HG03575 (cell line): ENCODE measurements at regions not wholly inside any gene's neighbourhood (a gene's known extent, or its start where the extent isn't known, plus 50 kb on each side); places are given as distances from the start of the nearest gene placed in this dataset.
"Not testable (repeated sequence)": the region's sequence is repeated elsewhere in the genome, so short reads cannot be mapped to it uniquely, and the experiment has no call there.

ENCODE experiments used
- ATAC-seq: cut with Tn5 transposase; IDR thresholded peaks from one replicate; pipeline ENCODE4 v1.9.1; 2021; ENCODE audit not compliant: unreplicated experiment, insufficient number of reproducible peaks, low FRiP score; ENCODE audit errors: extremely low read depth

DNA sequence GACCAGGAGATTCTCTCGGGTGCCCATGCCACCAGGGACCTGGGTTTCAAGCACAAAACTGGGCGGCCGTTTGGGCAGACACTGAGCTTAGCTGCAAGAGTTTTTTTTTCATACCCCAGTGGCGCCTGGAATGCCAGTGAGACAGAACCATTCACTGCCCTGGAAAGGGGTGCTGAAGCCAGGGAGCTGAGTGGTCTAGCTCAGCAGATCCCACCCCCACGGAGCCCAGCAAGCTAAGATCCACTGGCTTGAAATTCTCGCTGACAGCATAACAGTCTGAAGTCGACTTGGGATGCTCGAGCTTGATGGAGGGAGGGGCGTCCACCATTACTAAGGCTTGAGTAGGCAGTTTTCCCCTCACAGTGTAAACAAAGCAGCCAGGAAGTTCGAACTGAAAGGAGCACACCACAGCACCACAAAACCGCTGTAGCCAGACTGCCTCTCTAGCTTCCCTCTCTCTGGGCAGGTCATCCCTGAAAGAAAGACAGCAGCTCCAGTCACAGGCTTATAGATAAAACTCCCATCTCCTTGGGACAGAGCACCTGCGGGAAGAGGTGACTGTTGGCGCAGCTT, 157.7 kb downstream of the GIPC2 start:
- not testable (repeated sequence) for ATAC-seq

DNA sequence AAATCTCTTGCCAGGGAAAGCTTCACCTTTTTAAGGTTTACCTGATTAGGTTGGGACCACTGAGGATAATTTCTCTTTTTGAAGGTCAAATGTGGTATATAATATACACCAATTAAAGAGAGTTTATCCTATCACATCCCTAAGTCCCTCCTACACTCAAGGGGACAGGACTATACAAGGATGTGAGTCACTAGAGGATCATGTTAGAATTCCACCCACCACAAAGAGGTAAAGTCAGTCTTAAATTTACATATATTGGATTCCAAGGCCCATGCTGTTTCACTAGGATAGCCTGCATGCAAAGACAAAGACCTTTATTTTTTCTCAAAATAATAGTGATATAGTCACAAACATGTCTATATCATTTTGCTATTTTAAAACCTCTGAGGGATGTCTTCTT, 164.4 kb downstream of the GIPC2 start:
- no peak for ATAC-seq

DNA sequence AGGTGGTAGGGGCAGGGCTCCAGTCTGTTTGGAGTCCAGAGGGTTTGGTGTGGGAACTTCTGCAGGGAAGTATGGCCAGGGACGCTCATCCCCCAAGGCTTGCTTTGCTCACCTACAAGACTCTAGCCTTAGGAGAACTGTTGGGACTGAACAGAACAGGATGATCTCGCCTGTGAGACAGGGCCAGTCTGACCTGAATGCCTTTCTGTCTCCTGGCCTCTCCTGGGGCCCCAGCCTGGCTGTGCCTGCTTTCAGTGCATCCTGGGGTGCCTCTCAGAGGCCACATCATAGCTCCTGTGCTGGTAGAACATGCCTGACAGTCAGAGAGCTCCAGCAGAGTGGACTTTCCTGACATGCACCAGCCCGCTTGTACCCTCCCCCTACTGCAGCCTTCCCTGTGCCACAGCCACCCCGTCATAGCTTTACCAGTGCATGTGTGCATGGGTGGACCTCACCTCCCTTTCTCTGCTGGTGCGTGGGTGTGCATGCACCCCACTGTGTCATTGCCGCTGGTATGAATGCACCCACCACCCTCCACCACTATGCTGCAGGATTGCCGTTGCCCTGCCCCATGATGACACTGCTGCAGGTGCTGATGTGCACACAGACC, 165.8 kb downstream of the GIPC2 start:
- ATAC-seq, result no peak

DNA sequence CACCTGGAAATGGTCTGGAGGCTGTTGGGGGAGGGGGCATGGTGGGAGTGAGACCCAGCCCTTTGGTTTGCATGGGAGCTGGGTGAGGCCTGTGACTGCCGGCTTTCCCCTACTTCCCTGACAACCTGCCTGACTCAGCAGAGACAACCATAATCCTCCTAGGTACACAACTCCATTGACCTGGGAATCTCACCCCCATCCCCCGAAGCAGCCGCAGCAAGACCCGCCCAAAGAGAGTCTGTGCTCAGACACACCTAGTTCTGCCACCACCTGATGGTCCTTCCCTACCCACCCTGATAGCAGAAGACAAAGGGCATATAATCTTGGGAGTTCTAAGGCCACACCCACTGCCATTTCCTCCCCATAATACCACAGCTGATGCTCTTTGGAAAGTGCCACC, 168.6 kb downstream of the GIPC2 start:
- no peak for ATAC-seq

DNA sequence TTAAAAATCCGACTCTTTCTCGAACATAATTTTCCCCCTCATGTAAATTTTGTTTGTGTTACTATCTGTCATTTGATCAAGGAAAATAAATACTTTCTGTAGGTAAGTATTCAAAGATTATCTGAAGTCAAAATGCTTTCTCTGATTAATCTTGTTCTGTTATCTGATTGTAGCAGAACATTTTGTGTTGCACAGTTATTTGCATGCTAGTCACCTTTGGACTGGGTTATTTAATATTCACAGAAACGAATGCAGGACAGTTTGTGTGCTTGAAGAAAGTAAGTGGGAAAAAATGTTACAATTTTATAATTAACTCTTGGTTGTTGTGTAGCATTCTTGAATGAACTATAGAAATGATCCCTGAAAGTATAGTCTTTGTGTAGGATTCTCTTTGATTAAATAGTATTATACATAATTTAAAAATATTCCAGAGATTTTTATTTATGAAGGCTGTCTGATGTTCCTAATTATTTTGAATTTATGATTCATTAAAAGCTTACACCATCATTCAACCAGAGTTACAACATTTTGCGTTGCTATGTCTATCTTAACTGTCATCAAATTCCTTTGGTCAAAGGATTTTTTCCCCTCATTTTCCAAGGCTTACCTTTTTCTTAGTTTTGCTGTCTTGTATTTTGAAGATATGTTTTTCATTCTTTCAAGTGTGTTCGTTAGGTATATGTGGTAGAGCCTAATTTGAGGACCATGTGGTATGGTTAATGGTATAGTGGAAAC, 176.6 kb downstream of the GIPC2 start:
- no peak for ATAC-seq

DNA sequence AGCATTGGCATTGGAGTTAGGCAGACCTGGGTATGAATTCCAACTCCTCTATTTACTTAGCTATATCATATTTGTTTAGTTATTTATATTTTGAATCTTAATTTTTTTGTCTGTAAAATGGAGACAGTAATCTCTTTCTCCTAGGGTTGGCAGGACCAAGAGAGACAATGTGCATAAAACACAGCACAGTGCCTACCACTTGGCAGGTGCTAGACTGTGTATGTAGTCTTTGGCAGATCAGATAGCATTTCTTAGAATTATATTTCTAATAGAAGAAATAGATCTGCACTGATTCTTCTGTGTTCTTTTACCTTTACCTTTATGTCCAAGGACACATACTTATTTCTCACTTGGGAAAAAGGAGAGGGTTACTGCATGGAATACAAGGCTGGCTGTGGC, 177.2 kb downstream of the GIPC2 start:
- no peak for ATAC-seq

DNA sequence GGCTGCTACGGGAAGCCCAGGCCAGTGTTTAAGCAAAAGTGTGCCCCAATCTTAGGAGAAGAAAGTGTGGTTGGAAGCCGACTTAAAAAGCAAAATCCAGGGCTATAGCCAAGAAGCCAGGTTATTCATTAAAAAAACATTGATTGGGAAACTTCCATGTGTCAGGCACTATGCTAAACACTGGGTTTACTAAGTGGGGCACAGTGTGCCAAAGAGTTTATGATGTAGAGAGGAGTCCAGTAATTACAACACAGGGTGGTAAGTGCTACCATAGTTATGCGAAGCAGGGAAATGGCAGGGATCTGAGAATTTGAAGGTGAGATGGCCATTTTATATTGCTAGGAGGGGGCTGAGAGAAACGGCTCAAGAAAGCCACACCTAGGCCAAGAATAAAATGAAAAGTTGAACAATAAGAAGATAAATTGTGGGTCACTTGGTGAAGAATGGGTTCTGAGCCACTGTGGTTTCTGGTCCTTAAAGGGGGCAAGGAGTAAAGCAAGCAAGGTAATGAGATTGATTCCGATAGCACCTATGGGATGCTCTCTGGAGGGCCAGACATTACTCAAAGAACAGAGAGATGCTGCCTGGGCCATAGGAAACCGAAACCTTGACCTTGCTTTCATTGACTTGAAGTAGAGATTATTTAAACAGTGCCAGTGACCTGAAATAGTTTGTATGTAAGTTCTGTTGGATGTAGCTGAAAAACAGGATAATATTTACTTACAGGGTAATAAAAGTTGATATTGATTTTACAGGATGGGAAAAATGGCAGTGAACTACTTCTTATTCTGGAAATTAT, 177.8 kb downstream of the GIPC2 start:
- ATAC-seq, result no peak

DNA sequence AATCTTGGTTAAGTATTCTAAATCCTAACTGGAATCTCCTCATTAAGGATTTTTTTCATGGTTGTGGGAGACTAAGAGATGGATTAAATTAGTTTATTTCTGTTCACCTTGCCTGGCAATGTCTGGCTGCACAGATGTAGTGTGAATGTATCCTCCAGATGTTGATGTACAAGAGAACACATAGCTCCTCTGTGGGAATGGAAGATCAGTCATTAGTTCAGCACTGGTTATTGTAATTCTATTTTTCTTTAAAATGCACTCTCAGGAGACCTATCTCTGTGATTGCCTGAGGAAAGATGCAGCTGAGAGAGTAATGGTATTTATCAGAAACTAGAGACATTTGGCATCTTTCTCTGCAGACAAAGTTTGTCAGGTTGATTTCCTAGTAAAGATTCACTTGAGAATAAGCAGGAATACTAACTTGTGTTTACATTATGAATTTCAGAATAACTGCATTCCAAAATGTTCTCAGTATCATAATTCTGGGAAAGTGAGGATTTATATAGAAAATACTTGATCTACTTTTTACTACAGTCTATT, 178.6 kb downstream of the GIPC2 start:
- no peak for ATAC-seq

DNA sequence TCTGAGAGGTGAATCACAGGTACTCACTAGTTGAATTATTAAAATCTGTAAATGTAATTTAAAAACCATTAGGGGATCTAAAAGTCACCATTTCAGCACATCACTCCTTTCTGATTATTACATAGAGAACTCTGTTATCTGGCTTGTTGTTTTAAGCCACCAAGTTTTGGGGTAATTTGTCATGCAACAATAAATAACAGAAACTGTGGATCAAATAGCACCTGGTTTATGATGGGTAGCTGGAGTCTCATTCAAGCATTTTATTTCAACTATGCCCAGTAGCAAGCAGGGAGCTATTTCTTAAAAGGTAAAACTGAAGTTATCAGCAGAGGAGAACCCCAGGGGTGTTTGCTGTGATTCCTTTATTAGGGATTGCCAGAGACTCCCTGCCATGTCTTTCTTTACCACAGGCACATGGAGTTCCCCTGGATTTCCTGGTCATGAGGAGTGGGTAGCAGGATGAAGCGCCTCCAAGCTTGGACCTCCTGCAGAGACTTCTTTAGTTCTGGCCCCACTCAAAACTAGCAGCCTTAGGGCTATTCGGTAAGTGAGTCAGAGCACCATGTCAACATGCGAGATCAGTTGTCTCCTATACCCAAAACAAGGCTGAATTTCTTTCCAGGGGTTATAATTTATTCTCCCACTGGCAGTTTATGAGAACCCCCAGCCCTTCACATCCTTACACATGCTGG, 179.2 kb downstream of the GIPC2 start:
- ATAC-seq, result no peak

DNA sequence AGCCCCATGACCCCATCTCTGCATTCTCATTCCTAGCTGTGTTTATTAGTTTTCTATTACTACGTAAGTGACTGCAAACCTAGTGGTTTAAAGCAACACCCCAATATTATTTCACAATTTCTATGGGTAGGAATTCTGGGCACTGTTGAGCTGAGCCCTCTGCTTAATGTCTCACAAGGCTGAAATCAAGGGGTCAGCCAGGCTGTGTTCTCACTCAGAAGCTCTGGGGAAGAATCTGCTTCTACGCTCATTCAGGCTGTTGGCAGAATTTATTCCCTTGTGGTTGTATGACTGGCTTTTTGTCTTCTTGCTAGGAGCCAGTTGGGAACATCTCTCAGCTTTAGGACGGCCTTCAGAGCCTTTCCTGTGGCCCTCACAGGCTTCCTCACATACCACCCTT, 181.0 kb downstream of the GIPC2 start:
- no peak for ATAC-seq

DNA sequence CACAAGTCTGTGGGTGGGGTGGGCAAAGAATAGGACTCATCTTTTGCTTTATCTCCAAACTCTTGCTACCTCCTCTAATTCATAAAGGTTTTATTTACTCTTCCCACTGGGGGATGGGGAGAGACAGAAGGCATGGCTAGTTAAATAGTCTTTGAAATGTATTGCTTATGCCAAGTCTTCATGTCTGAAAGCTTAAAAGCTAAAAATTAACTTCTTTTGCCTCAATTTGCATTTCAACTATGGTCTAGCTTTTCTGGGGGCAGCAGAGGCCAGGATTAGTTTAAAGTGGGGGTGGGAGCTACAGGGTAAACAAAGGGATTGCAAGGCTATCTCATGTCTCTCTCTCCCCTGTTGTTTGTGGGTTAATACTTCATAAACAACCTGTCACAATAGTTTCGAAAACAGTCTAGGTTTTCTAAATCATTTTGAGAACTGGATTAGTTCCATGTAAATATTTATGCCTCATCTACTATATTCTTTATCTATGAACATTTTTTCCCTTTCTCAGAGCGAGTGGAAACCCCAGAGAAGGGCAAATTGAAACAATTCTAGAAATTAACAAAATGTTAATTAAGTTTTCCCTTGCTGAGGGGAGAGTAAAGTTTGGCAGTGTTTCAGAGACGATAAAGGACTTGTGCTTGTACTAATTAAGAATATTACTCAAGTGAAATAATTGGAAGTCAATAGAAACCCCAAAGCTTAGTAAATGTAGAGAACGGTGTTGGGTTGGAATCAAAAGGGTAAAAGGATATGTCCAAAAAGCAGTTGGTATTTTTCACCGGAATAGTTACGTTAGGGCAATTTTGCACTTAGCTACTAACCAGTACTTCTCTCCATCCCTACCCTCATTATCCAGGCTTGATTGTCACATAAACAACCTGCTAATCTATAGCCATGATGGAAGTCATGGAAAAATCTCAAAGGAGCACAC, 182.2 kb downstream of the GIPC2 start:
- ATAC-seq, result no peak

DNA sequence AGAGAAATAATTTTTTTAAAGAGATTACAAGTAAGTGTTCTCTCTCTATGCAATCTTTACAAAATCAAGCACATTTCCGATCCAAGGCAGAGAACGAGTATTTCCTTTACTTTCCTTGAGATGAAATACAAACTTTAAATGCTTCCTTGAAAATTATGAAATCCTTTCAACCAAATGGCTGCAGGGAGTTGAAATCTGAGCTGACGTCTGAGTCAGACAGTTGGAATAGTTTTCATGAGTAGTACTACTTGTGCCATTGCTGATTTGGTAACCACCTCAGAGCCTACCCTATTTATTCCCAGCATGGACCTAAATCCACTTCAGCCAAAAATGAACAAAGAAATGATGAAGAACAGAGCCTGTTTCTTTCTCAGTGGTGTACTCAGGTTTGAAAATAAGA, 183.6 kb downstream of the GIPC2 start:
- no peak for ATAC-seq

DNA sequence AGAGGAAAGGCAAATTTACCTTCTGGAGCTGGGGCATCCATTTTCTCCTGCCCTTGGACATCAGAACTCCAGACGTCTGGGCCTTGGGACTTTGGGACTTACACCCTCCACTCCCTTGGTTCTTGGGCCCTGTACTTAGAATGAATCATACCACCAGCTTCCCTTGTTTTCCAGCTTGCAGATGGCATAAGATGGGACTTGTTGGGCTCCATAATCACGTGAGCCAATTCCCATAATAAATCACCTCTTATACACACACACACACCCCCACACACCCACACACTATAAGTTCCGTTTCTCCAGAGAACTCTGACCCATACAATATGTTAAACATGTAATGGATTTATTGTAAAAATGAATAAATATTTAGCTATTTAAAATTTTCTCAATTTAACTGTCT, 185.7 kb downstream of the GIPC2 start:
- ATAC-seq, result no peak

DNA sequence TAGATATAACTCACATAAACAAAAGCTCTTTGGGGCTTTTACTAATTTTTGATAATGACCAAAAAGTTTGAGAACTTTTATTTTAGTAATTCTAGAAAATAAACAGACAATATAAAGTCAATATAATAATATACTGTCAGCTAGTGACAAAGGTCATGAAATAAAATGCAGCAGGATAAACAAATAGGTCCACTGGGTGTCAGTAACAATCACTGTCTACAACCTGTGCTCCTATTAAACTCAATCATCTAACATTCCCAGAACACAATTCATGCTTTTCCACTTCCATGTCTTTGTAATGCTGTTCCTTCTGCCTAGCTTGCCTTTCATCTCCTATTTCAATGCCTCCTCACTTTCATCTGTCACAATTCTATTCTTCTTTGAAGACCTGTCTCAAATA, 186.1 kb downstream of the GIPC2 start:
- ATAC-seq, result no peak

DNA sequence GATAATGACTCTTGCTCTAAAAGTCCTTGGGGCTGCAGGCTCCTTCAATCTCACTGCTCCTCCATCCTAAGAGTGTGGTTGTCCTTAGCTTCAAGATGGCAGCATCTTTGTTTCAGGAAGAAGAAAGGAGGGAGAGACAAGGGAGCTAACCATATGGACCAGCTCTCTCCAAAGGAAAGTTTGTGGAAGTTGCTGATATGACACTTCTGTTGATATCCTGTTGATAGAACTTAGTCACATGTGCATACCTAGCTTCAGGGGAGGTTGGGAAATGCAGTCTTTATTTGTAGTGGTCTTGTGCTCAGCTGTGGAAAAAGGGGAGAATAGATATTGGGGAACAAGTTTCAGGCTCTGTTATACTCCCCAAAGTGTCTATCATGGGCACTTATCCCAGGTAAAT, 186.9 kb downstream of the GIPC2 start:
- no peak for ATAC-seq

DNA sequence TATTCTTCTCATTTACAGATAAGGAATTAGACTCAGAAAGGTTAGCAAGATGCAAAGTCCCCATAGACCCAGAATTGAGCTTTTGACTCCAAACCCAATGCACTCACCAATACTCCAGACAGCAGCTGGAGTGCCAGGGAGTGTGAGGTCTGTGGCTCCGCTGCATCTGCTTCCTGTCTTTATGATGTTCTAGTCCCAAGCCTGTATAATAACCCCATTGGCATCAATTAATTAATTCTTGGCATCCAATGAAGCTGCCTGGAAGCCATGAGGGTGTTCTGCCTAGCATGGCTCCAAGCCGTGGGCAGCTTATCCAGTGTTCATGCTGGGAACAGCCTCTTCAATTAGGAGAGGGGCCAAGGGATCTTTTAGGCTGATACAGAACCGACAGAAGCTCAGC, 188.7 kb downstream of the GIPC2 start:
- ATAC-seq, result no peak

DNA sequence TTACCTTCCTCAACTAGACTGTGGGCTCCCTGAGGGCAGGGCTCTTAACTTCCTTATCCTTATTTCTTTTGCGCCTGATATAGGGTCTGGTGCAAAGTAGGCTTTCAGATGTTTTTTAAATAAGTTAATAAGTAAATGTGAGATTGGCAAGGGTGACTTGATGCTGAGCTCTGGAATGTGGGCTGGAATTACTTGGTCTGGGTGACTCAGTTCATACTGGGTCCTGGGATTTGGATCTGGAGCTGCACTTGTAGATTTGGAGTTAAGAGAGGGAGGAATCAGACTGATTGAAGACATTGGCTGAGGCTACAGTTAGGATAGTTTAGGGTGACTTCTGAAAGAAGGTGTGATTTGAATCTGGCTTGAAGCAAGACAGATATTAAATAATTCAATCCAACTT, 190.9 kb downstream of the GIPC2 start:
- ATAC-seq, result no peak

DNA sequence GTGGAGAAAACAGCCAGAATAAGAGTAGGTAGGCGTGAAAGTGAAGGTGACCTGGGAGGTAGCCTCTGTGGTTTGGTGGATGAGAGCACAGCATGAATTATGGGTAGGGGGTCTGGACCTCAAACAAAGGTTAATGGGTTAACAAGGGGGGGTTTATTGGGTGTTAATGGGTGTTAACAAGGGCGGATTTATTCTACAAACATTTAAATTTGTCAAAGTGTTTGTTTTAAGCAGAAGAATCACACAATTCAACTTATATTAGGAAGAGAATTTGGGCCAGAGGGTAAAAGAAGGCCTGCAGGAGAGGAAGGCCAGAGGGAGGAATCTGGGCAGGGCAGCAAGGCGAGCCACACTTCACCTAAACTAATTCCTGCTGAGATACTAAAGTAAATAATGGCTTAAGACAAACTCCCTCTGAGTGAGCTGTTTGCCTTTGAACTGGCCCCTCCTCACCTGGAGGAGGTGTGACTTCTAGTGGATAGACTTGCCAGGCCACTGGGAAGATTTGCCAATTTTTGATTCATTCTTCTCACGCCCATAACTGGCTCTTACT, 191.7 kb downstream of the GIPC2 start:
- no peak for ATAC-seq
